ENCODE measurements at regions not wholly inside any gene's neighbourhood (a gene's known extent, or its start where the extent isn't known, plus 50 kb on each side); places are given as distances from the start of the nearest gene placed in this dataset.

- no peaks in the 10 kb centered on the region for H3K27me3 ChIP-seq
- 92 to 97% (median 94%) methylated on average over 3 of the region's 3 CpGs for WGBS, 4 donors
- no peak overlapping the region for H3K27ac ChIP-seq
- no peak for DNase-seq
- intact Hi-C loops (cut with DNase I): no loop called here
- no peaks in the 10 kb centered on the region for H3K36me3 ChIP-seq (replicated peaks in 1 of 2)
- TF ChIP-seq POLR2A (IDR thresholded peaks at IDR 0.05) (no peak), CTCF (IDR thresholded peaks at IDR 0.05) (no peak)
- no peak overlapping the region for H3K4me3 ChIP-seq
- H3K9me3 ChIP-seq (replicated peaks in 1 of 3): no peaks in the 10 kb centered on the region
- H3K4me1 ChIP-seq (replicated peaks in 1 of 2): peaks cover 6 to 8% of the 10 kb centered on the region in 2 donors
Measured at GRCh38 chr10:45564303-45564959, 108.1 kb downstream of the ZFAND4 start.

DNA sequence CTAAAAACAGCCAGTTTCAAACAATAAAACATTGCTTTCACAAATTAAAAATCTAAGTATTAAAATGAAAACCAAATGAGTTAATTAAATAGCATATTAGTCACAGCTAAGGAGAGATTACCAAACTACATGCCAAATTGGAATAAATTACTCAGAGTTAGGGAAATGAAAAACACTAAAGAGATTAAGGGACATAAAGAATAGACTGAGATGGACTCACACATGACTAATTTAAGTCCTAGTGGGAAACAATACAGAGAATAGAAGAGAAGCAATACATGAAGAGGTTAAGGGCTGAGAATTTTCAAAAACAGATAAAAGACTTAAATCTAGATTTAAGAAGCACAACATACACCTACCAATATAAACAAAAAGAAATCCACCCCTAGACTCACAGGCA, 110.6 kb downstream of the ZFAND4 start:
- Histone ChIP-seq H3K4me3 (no peak overlapping the region), H3K4me1 (replicated peaks in 1 of 2) (peaks cover 8 to 25% of the 10 kb centered on the region in 2 donors), H3K27ac (no peak overlapping the region), H3K27me3 (no peaks in the 10 kb centered on the region), H3K9me3 (replicated peaks in 1 of 3) (no peaks in the 10 kb centered on the region), H3K36me3 (replicated peaks in 1 of 2) (no peaks in the 10 kb centered on the region)
- DNase-seq: no peak
- no peak for TF ChIP-seq CTCF (IDR thresholded peaks at IDR 0.05)
- TF ChIP-seq POLR2A (IDR thresholded peaks at IDR 0.05): no peak
- intact Hi-C loops (cut with DNase I): no loop called here

- no peaks in the 10 kb centered on the region for H3K36me3 ChIP-seq (replicated peaks in 1 of 2)
- no peak for TF ChIP-seq CTCF (IDR thresholded peaks at IDR 0.05)
- WGBS, 4 donors: 69 to 86% (median 82%) methylated on average over 5 to 10 of the region's 10 CpGs
- no peaks in the 10 kb centered on the region for H3K9me3 ChIP-seq (replicated peaks in 1 of 3)
- H3K27me3 ChIP-seq: no peaks in the 10 kb centered on the region
- H3K27ac ChIP-seq: no peak overlapping the region
- peaks cover 8 to 25% of the 10 kb centered on the region in 2 donors for H3K4me1 ChIP-seq (replicated peaks in 1 of 2)
- DNase-seq: no peak
- intact Hi-C loops (cut with DNase I): no loop called here
- no peak overlapping the region for H3K4me3 ChIP-seq
Measured at GRCh38 chr10:45560262-45560661, 112.3 kb downstream of the ZFAND4 start.

- WGBS, 4 donors: 83 to 89% (median 86%) methylated on average over 7 of the region's 7 CpGs
- no peak overlapping the region for H3K27ac ChIP-seq
- TF ChIP-seq CTCF (IDR thresholded peaks at IDR 0.05) (no peak), POLR2A (IDR thresholded peaks at IDR 0.05) (no peak)
- intact Hi-C loops (cut with DNase I): no loop called here
- DNase-seq: no peak
- H3K4me3 ChIP-seq: no peak overlapping the region
- H3K4me1 ChIP-seq (replicated peaks in 1 of 2): peaks cover 8 to 25% of the 10 kb centered on the region in 2 donors
- H3K36me3 ChIP-seq (replicated peaks in 1 of 2): no peaks in the 10 kb centered on the region
- H3K27me3 ChIP-seq: no peaks in the 10 kb centered on the region
- H3K9me3 ChIP-seq (replicated peaks in 1 of 3): no peaks in the 10 kb centered on the region
Measured at GRCh38 chr10:45558425-45558824, 114.1 kb downstream of the ZFAND4 start.
